Embryonic facial prominence (tissue), 1 donor: ENCODE measurements at regions not wholly inside any gene's neighbourhood (a gene's known extent, or its start where the extent isn't known, plus 50 kb on each side); places are given as distances from the start of the nearest gene placed in this dataset.
"Not testable (repeated sequence)": the region's sequence is repeated elsewhere in the genome, so short reads cannot be mapped to it uniquely, and the experiment has no call there.

Source experiments
- DNase-seq: peaks from one replicate; pipeline ENCODE4 v3.0.0-alpha.2; 2016; ENCODE audit errors: extremely low spot score

- not testable (repeated sequence) for DNase-seq
These were observed 163.9 kb upstream of the CCZ1B start for GRCh38 chr7:6989968-6990367.

- DNase-seq = not testable (repeated sequence)
These were observed 164.5 kb upstream of the CCZ1B start for GRCh38 chr7:6990426-6991152.

- not testable (repeated sequence) for DNase-seq
These were observed 165.1 kb upstream of the CCZ1B start for GRCh38 chr7:6991169-6991611.

GRCh38 chr7:6991686-6992085, 165.6 kb upstream of the CCZ1B start:
- DNase-seq = not testable (repeated sequence)

- not testable (repeated sequence) for DNase-seq
These were observed 166.1 kb upstream of the CCZ1B start for GRCh38 chr7:6992133-6992532.

GRCh38 chr7:6995026-6995425, 169.0 kb upstream of the CCZ1B start:
- DNase-seq = not testable (repeated sequence)

- DNase-seq = not testable (repeated sequence)
These were observed 169.6 kb upstream of the CCZ1B start for GRCh38 chr7:6995493-6996289.

GRCh38 chr7:6999067-6999666, 173.1 kb upstream of the CCZ1B start:
- DNase-seq = not testable (repeated sequence)

- no peak for DNase-seq
These were observed 176.5 kb upstream of the CCZ1B start for GRCh38 chr7:7002418-7003062.

GRCh38 chr7:7005303-7005702, 177.0 kb upstream of the C1GALT1 start:
- DNase-seq = no peak

GRCh38 chr7:7005949-7006348, 176.4 kb upstream of the C1GALT1 start:
- DNase-seq = not testable (repeated sequence)

GRCh38 chr7:7011241-7011640, 171.1 kb upstream of the C1GALT1 start:
- not testable (repeated sequence) for DNase-seq

- not testable (repeated sequence) for DNase-seq
These were observed 170.6 kb upstream of the C1GALT1 start for GRCh38 chr7:7011751-7012150.

GRCh38 chr7:7014827-7015595, 167.3 kb upstream of the C1GALT1 start:
- DNase-seq = no peak

GRCh38 chr7:7017707-7018280, 164.6 kb upstream of the C1GALT1 start:
- no peak for DNase-seq

GRCh38 chr7:7018290-7018689, 164.1 kb upstream of the C1GALT1 start:
- no peak for DNase-seq

- no peak for DNase-seq
These were observed 150.1 kb upstream of the C1GALT1 start for GRCh38 chr7:7032221-7032620.

- no peak for DNase-seq
These were observed 146.5 kb upstream of the C1GALT1 start for GRCh38 chr7:7035851-7036250.

- DNase-seq = not testable (repeated sequence)
These were observed 140.0 kb upstream of the C1GALT1 start for GRCh38 chr7:7042286-7042893.

- no peak for DNase-seq
These were observed 137.5 kb upstream of the C1GALT1 start for GRCh38 chr7:7044806-7045205.
